K562 (cell line): ENCODE measurements at regions not wholly inside any gene's neighbourhood (a gene's known extent, or its start where the extent isn't known, plus 50 kb on each side); places are given as distances from the start of the nearest gene placed in this dataset.

Experiments
- CREBBP ChIP-seq: IDR thresholded peaks from one replicate; pipeline ENCODE4 v1.6.1; 2012; ENCODE audit warnings: low read depth, mild to moderate bottlenecking, control low read depth, inconsistent platforms, low read length
- DDX20 ChIP-seq: fragments of 450-650 bp; IDR thresholded peaks from 2 replicates; pipeline ENCODE4 v1.6.1; 2016; ENCODE audit warnings: missing genetic modification characterization, low read depth, mild to moderate bottlenecking, missing compliant biosample characterization, moderate library complexity
- FOS ChIP-seq: IDR thresholded peaks from 3 replicates; pipeline ENCODE4 v1.6.1; 2011; ENCODE audit not compliant: insufficient read length; ENCODE audit errors: extremely low read depth
- GATAD2A ChIP-seq: fragments of 450-650 bp; IDR thresholded peaks from 2 replicates; pipeline ENCODE4 v1.6.1; 2017
- MAFG ChIP-seq: fragments of 450-650 bp; conservative IDR thresholded peaks from 2 replicates; pipeline ENCODE4 v1.6.1; 2016; ENCODE audit warnings: missing genetic modification characterization, missing compliant biosample characterization
- PBX2 ChIP-seq, 2 experiments: IDR thresholded peaks in 1 of 2; conservative IDR thresholded peaks in 1 of 2; 2 replicates each; pipeline ENCODE4 v1.6.1; 2016; ENCODE audit warnings: low read depth in 2 of 2, mild to moderate bottlenecking in 1 of 2, missing compliant biosample characterization in 1 of 2, missing genetic modification characterization in 1 of 2, moderate library complexity in 1 of 2
- PRDM10 ChIP-seq: fragments of 450-650 bp; IDR thresholded peaks from 2 replicates; pipeline ENCODE4 v1.6.1; 2018; ENCODE audit not compliant: partially characterized antibody
- RBFOX2 ChIP-seq: fragments of 200-400 bp; formaldehyde crosslinking; IDR thresholded peaks from 2 replicates; pipeline ENCODE4 v1.6.1; 2017; ENCODE audit warnings: low read depth, mild to moderate bottlenecking, low read length, moderate library complexity
- THRA ChIP-seq: fragments of 450-650 bp; IDR thresholded peaks from 2 replicates; pipeline ENCODE4 v1.6.1; 2017; ENCODE audit warnings: mild to moderate bottlenecking, moderate library complexity
- ZNF586 ChIP-seq: fragments of 450-650 bp; formaldehyde crosslinking; conservative IDR thresholded peaks from 2 replicates; pipeline ENCODE4 v1.4.0; 2020; ENCODE audit warnings: mild to moderate bottlenecking, moderate library complexity
- ZNF785 ChIP-seq: fragments of 250-450 bp; sonication (Bioruptor Pico); IDR thresholded peaks from 2 replicates; pipeline ENCODE4 v1.4.0; 2020; ENCODE audit warnings: mild to moderate bottlenecking
- TF ChIP-seq, protein P1 (sequence below): fragments of 150-350 bp; IDR thresholded peaks from 2 replicates; pipeline ENCODE4 v1.6.1; 2014; ENCODE audit warnings: low read depth, mild to moderate bottlenecking, low read length, borderline replicate concordance
- TF ChIP-seq, protein P2 (sequence below): fragments of 450-650 bp; IDR thresholded peaks from 2 replicates; pipeline ENCODE4 v1.6.1; 2016; ENCODE audit warnings: low read depth, mild to moderate bottlenecking, moderate library complexity
- TF ChIP-seq, protein P3 (sequence below): sonication (generic); formaldehyde crosslinking; IDR thresholded peaks from 2 replicates; pipeline ENCODE4 v1.8.0; 2022; ENCODE audit warnings: mild to moderate bottlenecking, missing genetic modification reagents

DNA sequence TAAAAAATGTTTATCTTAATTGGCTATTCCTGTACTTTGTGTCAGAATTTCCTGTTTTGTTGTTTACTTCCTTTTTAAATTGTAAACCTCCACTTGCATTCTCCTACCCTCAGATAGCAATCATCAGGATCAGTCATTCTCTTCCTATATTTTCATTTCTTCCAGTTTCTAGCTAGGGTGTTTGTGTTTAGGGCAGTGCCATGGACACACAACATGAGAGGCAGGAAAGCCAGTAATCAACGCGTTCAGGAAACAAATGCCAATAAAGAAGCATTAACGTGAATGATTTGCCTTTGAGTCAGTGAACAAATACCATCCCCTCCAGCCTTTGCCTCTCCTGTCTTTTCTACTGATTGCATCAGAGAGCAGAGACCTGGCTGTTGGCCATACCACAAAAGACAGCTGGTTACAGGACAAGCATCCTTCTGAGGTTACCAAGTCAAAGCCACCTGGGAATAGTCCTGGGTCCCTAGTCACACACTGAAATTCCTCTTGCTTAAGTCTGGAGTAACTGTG, 56.7 kb upstream of the FHL2 start (continued):
- TF ChIP-seq, protein P1, sequence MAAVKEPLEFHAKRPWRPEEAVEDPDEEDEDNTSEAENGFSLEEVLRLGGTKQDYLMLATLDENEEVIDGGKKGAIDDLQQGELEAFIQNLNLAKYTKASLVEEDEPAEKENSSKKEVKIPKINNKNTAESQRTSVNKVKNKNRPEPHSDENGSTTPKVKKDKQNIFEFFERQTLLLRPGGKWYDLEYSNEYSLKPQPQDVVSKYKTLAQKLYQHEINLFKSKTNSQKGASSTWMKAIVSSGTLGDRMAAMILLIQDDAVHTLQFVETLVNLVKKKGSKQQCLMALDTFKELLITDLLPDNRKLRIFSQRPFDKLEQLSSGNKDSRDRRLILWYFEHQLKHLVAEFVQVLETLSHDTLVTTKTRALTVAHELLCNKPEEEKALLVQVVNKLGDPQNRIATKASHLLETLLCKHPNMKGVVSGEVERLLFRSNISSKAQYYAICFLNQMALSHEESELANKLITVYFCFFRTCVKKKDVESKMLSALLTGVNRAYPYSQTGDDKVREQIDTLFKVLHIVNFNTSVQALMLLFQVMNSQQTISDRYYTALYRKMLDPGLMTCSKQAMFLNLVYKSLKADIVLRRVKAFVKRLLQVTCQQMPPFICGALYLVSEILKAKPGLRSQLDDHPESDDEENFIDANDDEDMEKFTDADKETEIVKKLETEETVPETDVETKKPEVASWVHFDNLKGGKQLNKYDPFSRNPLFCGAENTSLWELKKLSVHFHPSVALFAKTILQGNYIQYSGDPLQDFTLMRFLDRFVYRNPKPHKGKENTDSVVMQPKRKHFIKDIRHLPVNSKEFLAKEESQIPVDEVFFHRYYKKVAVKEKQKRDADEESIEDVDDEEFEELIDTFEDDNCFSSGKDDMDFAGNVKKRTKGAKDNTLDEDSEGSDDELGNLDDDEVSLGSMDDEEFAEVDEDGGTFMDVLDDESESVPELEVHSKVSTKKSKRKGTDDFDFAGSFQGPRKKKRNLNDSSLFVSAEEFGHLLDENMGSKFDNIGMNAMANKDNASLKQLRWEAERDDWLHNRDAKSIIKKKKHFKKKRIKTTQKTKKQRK = no peak
- TF ChIP-seq MAFG (tag) = no peak
- peak; percentile 58 for TF ChIP-seq DDX20 (tag)
- no peak for TF ChIP-seq ZNF586 (CRISPR knock-in tag)
- no peak for TF ChIP-seq ZNF785 (CRISPR knock-in tag)
- no peak for TF ChIP-seq FOS
- TF ChIP-seq PBX2 (CRISPR knock-in tag; IDR thresholded peaks at IDR 0.05; ENCODE audit: low read depth) = no peak
- no peak for TF ChIP-seq PBX2 (tag; conservative IDR thresholded peaks at IDR 0.05; ENCODE audit: low read depth)
- TF ChIP-seq GATAD2A = no peak
- TF ChIP-seq PRDM10 = no peak
- TF ChIP-seq, protein P2, sequence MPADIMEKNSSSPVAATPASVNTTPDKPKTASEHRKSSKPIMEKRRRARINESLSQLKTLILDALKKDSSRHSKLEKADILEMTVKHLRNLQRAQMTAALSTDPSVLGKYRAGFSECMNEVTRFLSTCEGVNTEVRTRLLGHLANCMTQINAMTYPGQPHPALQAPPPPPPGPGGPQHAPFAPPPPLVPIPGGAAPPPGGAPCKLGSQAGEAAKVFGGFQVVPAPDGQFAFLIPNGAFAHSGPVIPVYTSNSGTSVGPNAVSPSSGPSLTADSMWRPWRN = no peak
- no peak for TF ChIP-seq RBFOX2
- TF ChIP-seq CREBBP = no peak
- TF ChIP-seq, protein P3, sequence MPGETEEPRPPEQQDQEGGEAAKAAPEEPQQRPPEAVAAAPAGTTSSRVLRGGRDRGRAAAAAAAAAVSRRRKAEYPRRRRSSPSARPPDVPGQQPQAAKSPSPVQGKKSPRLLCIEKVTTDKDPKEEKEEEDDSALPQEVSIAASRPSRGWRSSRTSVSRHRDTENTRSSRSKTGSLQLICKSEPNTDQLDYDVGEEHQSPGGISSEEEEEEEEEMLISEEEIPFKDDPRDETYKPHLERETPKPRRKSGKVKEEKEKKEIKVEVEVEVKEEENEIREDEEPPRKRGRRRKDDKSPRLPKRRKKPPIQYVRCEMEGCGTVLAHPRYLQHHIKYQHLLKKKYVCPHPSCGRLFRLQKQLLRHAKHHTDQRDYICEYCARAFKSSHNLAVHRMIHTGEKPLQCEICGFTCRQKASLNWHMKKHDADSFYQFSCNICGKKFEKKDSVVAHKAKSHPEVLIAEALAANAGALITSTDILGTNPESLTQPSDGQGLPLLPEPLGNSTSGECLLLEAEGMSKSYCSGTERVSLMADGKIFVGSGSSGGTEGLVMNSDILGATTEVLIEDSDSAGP (CRISPR knock-in tag) = no peak
- TF ChIP-seq THRA = no peak
